ENCODE measurements at regions not wholly inside any gene's neighbourhood (a gene's known extent, or its start where the extent isn't known, plus 50 kb on each side); places are given as distances from the start of the nearest gene placed in this dataset.

DNA sequence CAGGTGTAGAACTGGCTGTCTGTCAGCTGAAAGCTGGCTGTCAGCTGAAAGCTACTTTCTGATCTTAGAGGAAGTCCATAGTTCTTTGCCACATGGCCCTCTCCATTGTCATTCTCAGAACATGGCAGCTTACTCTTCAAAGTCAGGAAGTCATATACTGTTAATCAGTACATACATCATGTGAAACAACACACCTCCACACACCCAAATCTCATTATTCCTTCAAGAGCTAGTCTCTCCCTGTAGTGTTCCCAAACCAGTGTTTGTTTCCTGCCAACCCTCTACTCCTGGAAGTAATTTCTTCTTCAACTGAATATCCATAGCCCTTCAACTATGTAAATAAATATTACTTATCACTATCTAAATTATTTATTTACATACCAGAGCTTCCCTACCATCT lies 58.9 kb downstream of the OR5AK2 start:
- TF ChIP-seq TAF1 (IDR thresholded peaks at IDR 0.05; ENCODE audit: borderline replicate concordance, insufficient read depth, low read length), result no peak

GRCh38 chr11:57049749-57050148 lies 61.0 kb downstream of the OR5AK2 start:
- TF ChIP-seq SIN3A (IDR thresholded peaks at IDR 0.05; ENCODE audit: borderline replicate concordance, insufficient read depth, low read length) (no peak), TAF1 (IDR thresholded peaks at IDR 0.05; ENCODE audit: borderline replicate concordance, insufficient read depth, low read length) (no peak), REST (IDR thresholded peaks at IDR 0.05; ENCODE audit: insufficient read depth in 1 of 2, low read depth in 2 of 2, low read length in 2 of 2) (no peak), POLR2AphosphoS5 (IDR thresholded peaks at IDR 0.05; ENCODE audit: low read depth, low read length) (no peak), FOXP2 (optimal IDR thresholded peaks at IDR 0.05; ENCODE audit: borderline replicate concordance, extremely low read depth, extremely low read length, insufficient read depth) (no peak)

DNA sequence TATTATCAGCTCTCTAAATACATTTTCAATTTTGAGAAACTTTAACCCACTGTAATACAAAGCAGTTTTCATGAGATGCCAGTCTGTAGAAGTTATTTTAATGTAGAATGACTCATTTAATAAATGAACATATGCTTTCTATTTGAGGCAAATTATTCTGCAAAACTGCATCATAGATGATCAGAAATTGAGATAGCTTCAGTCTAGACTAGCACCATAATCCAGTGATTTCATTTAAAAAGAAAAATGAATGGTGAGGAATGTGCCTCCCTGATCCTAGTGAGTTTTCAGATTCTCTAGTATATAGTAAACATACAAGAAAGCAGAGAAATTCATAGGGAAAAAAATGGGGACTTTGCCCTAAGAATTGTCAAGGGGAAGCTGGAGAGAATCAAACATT lies 66.1 kb downstream of the OR5AK2 start:
- no peak for TF ChIP-seq REST (IDR thresholded peaks at IDR 0.05; ENCODE audit: insufficient read depth in 1 of 2, low read depth in 2 of 2, low read length in 2 of 2)
- TF ChIP-seq TAF1 (IDR thresholded peaks at IDR 0.05; ENCODE audit: borderline replicate concordance, insufficient read depth, low read length), result no peak
- TF ChIP-seq FOXP2 (optimal IDR thresholded peaks at IDR 0.05; ENCODE audit: borderline replicate concordance, extremely low read depth, extremely low read length, insufficient read depth), result no peak
- TF ChIP-seq SIN3A (IDR thresholded peaks at IDR 0.05; ENCODE audit: borderline replicate concordance, insufficient read depth, low read length), result no peak
- no peak for TF ChIP-seq POLR2AphosphoS5 (IDR thresholded peaks at IDR 0.05; ENCODE audit: low read depth, low read length)

GRCh38 chr11:57055744-57056143 lies 67.0 kb downstream of the OR5AK2 start:
- TF ChIP-seq TAF1 (IDR thresholded peaks at IDR 0.05; ENCODE audit: borderline replicate concordance, insufficient read depth, low read length) (no peak), FOXP2 (optimal IDR thresholded peaks at IDR 0.05; ENCODE audit: borderline replicate concordance, extremely low read depth, extremely low read length, insufficient read depth) (no peak), POLR2AphosphoS5 (IDR thresholded peaks at IDR 0.05; ENCODE audit: low read depth, low read length) (no peak), SIN3A (IDR thresholded peaks at IDR 0.05; ENCODE audit: borderline replicate concordance, insufficient read depth, low read length) (no peak), REST (IDR thresholded peaks at IDR 0.05; ENCODE audit: insufficient read depth in 1 of 2, low read depth in 2 of 2, low read length in 2 of 2) (no peak)

GRCh38 chr11:57056735-57057134 lies 68.0 kb downstream of the OR5AK2 start:
- TF ChIP-seq TAF1 (IDR thresholded peaks at IDR 0.05; ENCODE audit: borderline replicate concordance, insufficient read depth, low read length) (no peak), POLR2AphosphoS5 (IDR thresholded peaks at IDR 0.05; ENCODE audit: low read depth, low read length) (no peak), REST (IDR thresholded peaks at IDR 0.05; ENCODE audit: insufficient read depth in 1 of 2, low read depth in 2 of 2, low read length in 2 of 2) (no peak), SIN3A (IDR thresholded peaks at IDR 0.05; ENCODE audit: borderline replicate concordance, insufficient read depth, low read length) (no peak), FOXP2 (optimal IDR thresholded peaks at IDR 0.05; ENCODE audit: borderline replicate concordance, extremely low read depth, extremely low read length, insufficient read depth) (no peak)

Measured in PFSK-1 (cell line).